GM18508 (cell line): ENCODE measurements at regions not wholly inside any gene's neighbourhood (a gene's known extent, or its start where the extent isn't known, plus 50 kb on each side); places are given as distances from the start of the nearest gene placed in this dataset.
"Not testable (repeated sequence)": the region's sequence is repeated elsewhere in the genome, so short reads cannot be mapped to it uniquely, and the experiment has no call there.

Source experiments
- ATAC-seq: cut with Tn5 transposase; IDR thresholded peaks from one replicate; pipeline ENCODE4 v1.9.1; 2021; ENCODE audit warnings: moderate number of reproducible peaks; ENCODE audit not compliant: insufficient read depth, unreplicated experiment

- no peak for ATAC-seq
Measured at GRCh38 chr12:58656254-58657009, 263.9 kb downstream of the LRIG3 start.

GRCh38 chr12:58657190-58657589 lies 263.1 kb downstream of the LRIG3 start:
- no peak for ATAC-seq

- no peak for ATAC-seq
Measured at GRCh38 chr12:58665375-58665774, 254.9 kb downstream of the LRIG3 start.

- no peak for ATAC-seq
Measured at GRCh38 chr12:58668233-58668632, 252.1 kb downstream of the LRIG3 start.

GRCh38 chr12:58668871-58669270 lies 251.4 kb downstream of the LRIG3 start:
- ATAC-seq = no peak

- no peak for ATAC-seq
Measured at GRCh38 chr12:58670623-58671022, 249.7 kb downstream of the LRIG3 start.

- no peak for ATAC-seq
Measured at GRCh38 chr12:58671196-58671595, 249.1 kb downstream of the LRIG3 start.

- no peak for ATAC-seq
Measured at GRCh38 chr12:58673021-58673420, 247.3 kb downstream of the LRIG3 start.

GRCh38 chr12:58677833-58678232 lies 242.5 kb downstream of the LRIG3 start:
- ATAC-seq = not testable (repeated sequence)

GRCh38 chr12:58678753-58679152 lies 241.6 kb downstream of the LRIG3 start:
- ATAC-seq = no peak

- no peak for ATAC-seq
Measured at GRCh38 chr12:58681730-58682129, 238.6 kb downstream of the LRIG3 start.

GRCh38 chr12:58695263-58695662 lies 225.0 kb downstream of the LRIG3 start:
- no peak for ATAC-seq

GRCh38 chr12:58701536-58701935 lies 218.8 kb downstream of the LRIG3 start:
- no peak for ATAC-seq

GRCh38 chr12:58703866-58704265 lies 216.4 kb downstream of the LRIG3 start:
- no peak for ATAC-seq

GRCh38 chr12:58704770-58705169 lies 215.5 kb downstream of the LRIG3 start:
- not testable (repeated sequence) for ATAC-seq

- ATAC-seq = no peak
Measured at GRCh38 chr12:58710901-58711300, 209.4 kb downstream of the LRIG3 start.

GRCh38 chr12:58711974-58712373 lies 208.3 kb downstream of the LRIG3 start:
- ATAC-seq = no peak

GRCh38 chr12:58712976-58713375 lies 207.3 kb downstream of the LRIG3 start:
- ATAC-seq = no peak

GRCh38 chr12:58719161-58719560 lies 201.1 kb downstream of the LRIG3 start:
- ATAC-seq = no peak

- ATAC-seq = no peak
Measured at GRCh38 chr12:58720421-58720820, 199.9 kb downstream of the LRIG3 start.

GRCh38 chr12:58725400-58726105 lies 194.8 kb downstream of the LRIG3 start:
- ATAC-seq = no peak

GRCh38 chr12:58727521-58727920 lies 192.8 kb downstream of the LRIG3 start:
- ATAC-seq = no peak
